Hindlimb muscle (tissue), 1 donor: ENCODE measurements at regions not wholly inside any gene's neighbourhood (a gene's known extent, or its start where the extent isn't known, plus 50 kb on each side); places are given as distances from the start of the nearest gene placed in this dataset.

Source experiments
- DNase-seq: peaks from one replicate; pipeline ENCODE4 v3.0.0-alpha.2; 2013

DNA sequence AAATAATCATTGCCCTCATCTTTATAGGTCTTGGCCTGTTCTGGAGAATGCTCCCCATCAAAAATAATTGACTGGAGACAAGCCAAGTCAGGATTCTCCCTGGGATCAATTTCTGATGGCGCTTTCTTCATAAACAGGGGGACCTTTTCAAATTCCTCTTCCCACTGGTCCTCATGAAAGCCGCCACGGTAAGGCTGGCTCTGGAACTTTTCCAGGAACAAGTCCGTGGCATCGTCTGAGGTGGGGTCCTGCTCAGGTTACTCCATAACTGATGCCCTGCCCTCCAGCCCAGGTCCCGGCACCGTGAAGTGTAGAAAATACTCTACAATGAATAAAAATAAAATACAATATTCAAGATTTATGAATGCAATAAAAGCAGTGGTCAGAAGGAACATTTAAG lies 79.4 kb upstream of the IGFBP3 start:
- no peak for DNase-seq

DNA sequence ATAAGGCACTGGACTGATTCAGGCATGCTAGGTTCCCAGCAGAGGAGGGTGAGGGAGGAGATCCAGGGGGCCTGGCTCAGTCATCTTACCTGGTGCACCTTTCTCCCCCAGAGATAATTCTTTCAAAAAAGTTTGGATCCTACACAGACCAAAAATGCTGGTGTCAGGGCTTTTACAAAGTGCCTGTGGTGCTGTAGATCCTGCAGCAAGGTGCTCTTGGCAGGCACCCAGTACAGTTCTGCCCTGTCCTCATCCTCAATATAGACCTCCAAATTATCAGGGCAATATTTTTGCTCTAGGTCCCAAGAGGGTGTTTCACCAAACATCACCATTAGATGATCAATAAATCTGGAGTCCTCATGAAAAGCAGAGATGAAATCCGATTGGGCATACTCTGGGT lies 78.5 kb upstream of the IGFBP3 start:
- DNase-seq = no peak

DNA sequence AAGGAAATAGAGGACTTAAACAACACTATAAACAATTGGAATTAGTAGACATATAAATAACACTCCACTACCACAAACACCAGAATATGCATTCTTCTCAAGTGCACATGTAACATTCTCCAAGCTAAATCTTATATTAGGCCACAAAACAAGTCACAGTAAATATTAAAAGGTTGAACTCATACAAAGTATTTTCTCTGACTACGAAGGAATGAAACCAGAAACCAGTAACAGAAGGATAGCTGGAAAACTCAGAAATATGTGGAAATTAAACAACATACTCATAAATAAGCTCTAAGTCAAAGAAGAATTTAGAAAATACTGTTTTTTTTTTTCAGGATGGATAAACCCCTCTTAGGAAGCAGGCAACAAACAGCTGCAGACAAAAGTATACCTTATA lies 77.4 kb upstream of the IGFBP3 start:
- DNase-seq = no peak

DNA sequence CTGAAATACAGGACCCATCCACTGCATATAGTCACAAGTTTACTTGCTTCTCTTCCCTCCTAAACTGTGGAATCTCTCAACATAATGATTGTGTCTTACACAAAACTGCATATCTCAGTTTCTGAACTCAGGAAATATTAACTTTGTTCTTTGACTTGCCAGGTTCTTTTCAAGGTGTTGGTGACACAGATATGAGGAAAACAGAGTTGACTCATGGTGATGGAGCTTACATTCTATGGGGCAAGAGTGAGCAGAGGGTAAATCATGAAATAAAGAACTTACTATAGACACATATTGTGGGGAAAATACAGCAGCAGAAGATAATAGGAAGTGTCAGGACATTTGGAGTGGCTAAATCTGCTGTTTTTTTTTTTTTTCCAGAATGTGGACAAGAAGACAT lies 72.5 kb upstream of the IGFBP3 start:
- DNase-seq = no peak

GRCh38 chr7:45992826-45993225 lies 71.8 kb upstream of the IGFBP3 start:
- DNase-seq = no peak

DNA sequence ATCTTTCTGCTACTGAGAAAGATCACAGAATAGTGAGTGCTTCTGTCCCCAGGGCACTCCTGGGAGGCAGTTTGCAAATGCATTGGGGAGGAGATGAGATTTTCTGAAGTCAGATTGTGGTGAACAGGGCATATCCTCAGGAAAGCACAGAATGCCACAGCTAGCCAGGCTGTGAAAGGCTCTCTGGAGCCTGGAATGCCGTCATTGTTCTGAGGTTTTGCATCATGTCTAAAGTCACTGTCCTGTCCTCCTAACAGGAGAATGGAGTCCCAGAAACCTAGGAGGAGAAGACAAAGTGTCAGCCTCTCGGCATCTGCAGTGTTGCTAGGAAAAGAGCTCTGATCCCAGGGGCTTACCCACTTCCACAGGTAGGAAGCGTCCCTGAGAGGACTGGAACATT lies 69.2 kb upstream of the IGFBP3 start:
- DNase-seq = no peak

- no peak for DNase-seq
Observed at GRCh38 chr7:45988405-45989057, 67.5 kb upstream of the IGFBP3 start.

- no peak for DNase-seq
Observed at GRCh38 chr7:45987521-45988290, 66.6 kb upstream of the IGFBP3 start.

GRCh38 chr7:45986355-45987298 lies 65.6 kb upstream of the IGFBP3 start:
- DNase-seq = no peak

GRCh38 chr7:45985902-45986301 lies 64.8 kb upstream of the IGFBP3 start:
- DNase-seq = no peak

- DNase-seq = no peak
Observed at GRCh38 chr7:45984386-45985295, 63.6 kb upstream of the IGFBP3 start.

DNA sequence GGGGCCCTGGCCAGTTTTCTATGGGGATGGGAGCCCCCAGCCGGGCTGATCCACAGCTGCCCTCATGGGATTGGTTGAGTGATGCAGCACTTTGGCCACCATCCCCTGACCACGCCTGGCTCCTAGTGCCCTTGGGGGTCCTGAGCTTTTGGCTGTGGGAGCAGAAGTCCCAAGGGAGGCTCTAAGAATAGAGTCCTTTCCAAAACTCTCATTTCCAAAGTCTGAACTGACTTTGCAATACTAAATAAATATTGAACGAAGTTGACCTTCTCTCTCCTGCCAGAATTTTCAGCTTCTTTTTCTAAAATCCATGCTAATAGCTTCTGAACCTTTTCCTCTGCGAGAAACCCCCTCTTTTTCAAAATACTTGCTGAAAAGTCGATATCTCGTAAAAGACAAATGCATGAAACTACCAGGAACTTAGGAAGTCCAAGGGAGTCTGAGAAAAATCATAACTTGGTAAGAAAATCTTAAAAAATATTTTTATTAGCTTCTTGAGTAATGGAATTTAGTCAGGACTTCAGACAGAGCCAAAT lies 62.7 kb upstream of the IGFBP3 start:
- no peak for DNase-seq

- DNase-seq = no peak
Observed at GRCh38 chr7:45982907-45983719, 62.0 kb upstream of the IGFBP3 start.

DNA sequence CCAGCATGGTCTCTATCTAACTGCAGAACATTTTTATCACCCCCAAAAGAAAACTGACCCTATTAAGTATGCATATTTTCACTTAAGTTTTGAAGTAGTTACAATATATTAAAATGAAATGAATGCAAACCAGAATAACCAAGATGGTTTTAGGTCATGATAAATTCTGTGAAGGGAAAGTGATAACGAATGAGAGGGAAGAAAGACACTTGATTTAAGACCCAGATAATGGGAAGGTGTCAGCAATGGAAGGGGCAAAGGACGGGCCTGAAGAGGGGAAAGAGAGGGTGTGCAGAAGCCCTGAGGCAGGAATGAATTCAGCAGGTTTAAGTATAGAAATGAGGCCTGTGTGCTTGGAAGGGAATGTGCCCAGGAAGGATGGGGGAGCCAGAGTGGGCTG lies 61.1 kb upstream of the IGFBP3 start:
- no peak for DNase-seq

- DNase-seq = no peak
Observed at GRCh38 chr7:45980973-45981372, 59.9 kb upstream of the IGFBP3 start.

DNA sequence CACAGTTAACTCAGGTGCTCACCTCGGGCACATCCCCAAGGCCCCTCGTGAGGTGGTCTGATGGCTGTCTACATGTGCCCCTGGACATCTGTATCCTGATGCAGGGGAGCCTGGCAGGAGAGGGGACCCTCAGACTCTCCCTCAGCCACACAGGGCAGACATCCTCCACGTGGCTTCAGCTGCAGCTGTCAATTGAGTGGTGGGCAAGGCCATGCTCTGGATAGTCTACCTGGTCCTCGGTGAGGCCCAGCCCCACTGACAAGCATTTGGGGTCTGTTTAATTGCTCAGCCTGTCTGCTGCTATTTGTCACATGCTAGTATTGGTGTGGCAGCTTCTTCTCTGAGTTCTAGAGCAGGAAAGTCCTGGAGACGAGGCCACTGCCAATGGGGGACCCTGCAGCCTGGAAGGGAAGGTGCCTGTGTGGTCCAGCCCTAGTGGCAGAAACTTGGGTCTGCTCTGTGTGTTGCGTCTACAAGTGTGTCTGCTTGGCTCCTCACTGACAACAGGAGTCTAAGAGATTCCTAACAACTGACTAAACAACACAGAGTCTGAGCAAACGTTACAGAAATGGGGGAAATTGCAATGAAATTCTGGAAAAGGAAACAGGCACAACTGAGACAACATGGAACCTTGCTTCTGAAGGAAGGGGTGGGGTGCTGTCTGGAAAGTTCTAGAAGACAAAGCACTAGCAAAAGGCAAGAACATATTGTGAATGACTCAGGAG lies 59.3 kb upstream of the IGFBP3 start:
- DNase-seq = no peak

DNA sequence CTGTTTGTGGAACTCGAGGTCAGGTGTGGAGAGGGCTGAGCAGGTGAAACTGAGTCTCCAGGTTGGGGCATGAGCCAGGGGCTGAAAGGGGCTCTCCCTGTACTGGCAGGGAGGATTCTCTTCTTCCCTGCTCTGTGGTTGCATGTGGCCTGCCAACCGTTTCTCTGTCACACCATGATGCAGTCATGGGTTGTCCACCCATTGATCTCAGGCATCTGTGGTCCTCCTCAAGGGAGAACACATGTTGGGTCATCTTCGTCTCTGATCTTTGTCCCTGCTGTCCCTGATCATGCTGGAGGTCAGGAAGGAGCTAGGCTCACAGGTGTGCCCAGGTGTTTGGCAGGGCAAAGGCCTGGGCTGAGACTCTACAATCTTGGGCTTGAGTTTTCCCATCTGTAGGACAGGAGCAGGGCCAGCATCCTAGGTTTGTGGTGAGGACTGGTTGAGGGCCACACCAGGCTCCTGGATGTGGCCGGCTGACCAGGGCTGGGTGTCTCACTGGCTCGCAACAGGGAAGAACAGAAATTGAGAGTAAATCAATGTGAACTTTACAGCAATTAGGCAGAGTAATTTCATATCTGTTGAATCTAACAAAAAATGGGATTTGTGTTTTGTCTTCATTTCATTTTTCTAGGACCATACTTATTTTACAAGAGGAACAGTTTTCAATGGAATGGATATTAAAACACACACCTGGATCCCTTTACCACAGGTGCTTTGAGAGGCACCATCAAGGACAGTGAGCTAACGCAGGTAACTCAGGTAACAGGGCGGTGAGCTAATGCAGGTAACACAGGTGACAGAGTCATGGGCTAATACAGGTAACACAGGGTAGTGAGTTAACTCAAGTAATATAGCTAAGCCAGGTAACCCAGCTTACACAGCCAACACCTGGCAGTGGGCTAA lies 58.5 kb upstream of the IGFBP3 start:
- DNase-seq = no peak

- DNase-seq = no peak
Observed at GRCh38 chr7:45978731-45979211, 57.7 kb upstream of the IGFBP3 start.
